Astrocyte of the spinal cord (primary cell): ENCODE measurements at regions not wholly inside any gene's neighbourhood (a gene's known extent, or its start where the extent isn't known, plus 50 kb on each side); places are given as distances from the start of the nearest gene placed in this dataset.
A peak's percentile ranks its signal among the peaks of the same experiment; 100 is the strongest.

Experiments
- DNase-seq: peaks from one replicate; pipeline ENCODE4 v3.0.0; 2011; ENCODE audit warnings: low read depth, low spot score
- H3K4me3 ChIP-seq: 2 replicates; pipeline ENCODE4 v1.5.1; 2011; ENCODE audit warnings: low read depth, mild to moderate bottlenecking, low read length, moderate library complexity
- CTCF ChIP-seq: IDR thresholded peaks from 2 replicates; pipeline ENCODE4 v1.5.1; 2012; ENCODE audit warnings: low read depth, mild to moderate bottlenecking, low read length, inconsistent platforms
- in situ Hi-C: cut with HindIII; loops from 2 replicates; pipeline ENCODE4 v1.10.0; 2017; ENCODE audit warnings: low sequenced_read_pairs

GRCh38 chr7:36079446-36080025 lies 73.5 kb upstream of the EEPD1 start:
- in situ Hi-C loops = no loop called here
- no peak for TF ChIP-seq CTCF
- no peak for DNase-seq
- no peak overlapping the region for H3K4me3 ChIP-seq

DNA sequence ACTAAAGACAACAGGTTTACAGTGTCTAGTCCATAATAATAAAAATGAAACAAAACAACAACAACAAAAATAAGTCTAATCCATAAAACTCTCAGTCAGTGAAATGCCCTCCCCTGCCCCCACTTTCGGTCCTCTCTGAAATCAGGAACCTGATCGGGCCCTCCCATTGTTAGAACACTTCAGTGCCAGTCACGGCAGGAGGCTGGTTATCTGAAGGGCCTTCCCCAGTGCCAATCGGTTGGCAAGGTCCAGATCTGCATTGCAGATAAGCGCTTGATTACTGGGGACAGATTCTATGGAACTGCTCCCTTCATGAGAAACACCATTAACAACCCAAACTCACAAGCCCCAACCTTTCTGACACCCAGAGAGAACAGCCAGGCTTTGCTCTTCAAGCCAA lies 72.2 kb upstream of the EEPD1 start:
- no peak for DNase-seq
- in situ Hi-C loops = no loop called here
- no peak for TF ChIP-seq CTCF
- H3K4me3 ChIP-seq = no peak overlapping the region

GRCh38 chr7:36082216-36082615 lies 70.8 kb upstream of the EEPD1 start:
- no peak for TF ChIP-seq CTCF
- H3K4me3 ChIP-seq = no peak overlapping the region
- no peak for DNase-seq
- in situ Hi-C loops = no loop called here

GRCh38 chr7:36082910-36083309 lies 70.1 kb upstream of the EEPD1 start:
- no peak for DNase-seq
- in situ Hi-C loops = no loop called here
- no peak overlapping the region for H3K4me3 ChIP-seq
- TF ChIP-seq CTCF = peak; percentile 22

DNA sequence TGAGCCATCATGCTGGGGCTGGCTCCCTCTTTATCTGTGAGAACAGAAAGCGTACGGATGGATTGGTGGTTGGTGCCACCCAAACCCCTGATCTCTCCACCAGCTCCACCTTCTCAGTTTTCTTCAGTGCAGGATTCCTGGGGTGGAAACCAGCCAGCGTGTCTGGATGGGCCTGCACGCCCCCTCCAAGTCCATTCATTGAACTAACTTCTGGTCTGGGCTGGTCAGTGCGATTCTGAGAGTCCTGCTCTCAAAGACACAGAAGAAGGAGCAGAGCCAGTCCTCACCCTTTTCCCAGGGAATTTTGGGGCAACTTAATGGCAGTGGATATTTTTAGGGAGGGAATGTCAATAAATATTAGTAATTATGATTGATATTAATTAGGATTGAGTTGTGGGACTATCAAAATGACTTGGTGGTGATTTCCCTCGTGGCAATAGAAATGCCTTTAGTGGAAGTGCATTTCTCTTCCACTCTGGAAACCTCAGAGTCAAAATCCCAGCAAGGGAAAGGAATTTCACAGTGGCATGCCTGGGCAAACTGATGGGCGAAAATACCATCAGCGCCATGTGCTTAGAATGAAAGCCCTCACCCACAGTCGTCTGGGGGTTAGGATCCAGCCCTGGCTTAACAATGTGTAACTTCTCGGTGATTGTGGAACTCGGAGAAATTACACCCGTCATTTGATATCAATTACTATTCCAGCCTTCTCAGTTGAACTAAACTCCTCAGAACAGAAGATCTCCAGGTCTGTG lies 69.3 kb upstream of the EEPD1 start:
- DNase-seq = no peak

DNA sequence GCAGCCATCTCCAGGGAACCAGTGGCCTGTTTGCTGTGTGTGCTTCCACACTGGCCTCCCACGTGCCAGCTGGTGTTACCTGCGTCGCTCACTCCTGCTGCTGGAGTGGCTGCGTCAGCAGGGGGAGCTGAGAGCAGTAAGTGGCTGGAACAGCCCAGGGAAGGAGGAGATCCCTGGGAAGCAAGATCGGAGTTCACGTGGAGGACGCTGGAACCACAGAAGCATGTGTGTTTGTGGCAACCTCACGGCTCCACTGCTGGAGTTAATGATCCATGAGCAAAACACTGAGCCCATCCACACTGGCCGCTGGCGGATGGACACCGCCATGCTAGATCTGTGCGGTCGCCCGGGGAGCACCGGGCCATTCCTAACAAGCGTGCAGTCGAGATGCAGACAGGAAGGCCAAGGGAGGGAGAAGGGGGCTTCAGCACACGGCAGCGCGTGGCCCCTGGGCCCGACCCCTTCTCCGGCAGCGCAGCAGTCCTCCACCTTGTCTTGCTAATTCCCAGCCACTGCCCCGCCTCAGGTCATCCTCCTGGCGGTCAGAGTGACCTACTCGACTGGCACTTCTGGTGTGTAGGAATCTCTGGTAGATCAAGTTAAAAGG lies 68.5 kb upstream of the EEPD1 start:
- peak; percentile 47 for TF ChIP-seq CTCF
- H3K4me3 ChIP-seq = no peak overlapping the region
- in situ Hi-C loops = no loop called here
- peak; percentile 42 for DNase-seq

More for the DNA sequence above, 69.3 kb upstream of the EEPD1 start:
- H3K4me3 ChIP-seq = no peak overlapping the region
- TF ChIP-seq CTCF = no peak
- in situ Hi-C loops = no loop called here
